ENCODE measurements at regions not wholly inside any gene's neighbourhood (a gene's known extent, or its start where the extent isn't known, plus 50 kb on each side); places are given as distances from the start of the nearest gene placed in this dataset.
"Not testable (repeated sequence)": the region's sequence is repeated elsewhere in the genome, so short reads cannot be mapped to it uniquely, and the experiment has no call there.

GRCh38 chr5:67657055-67657454 lies 460.5 kb upstream of the CD180 start:
- H3K4me3 ChIP-seq (ENCODE audit: low read depth, low read length): no peak overlapping the region

GRCh38 chr5:67652201-67652600 lies 455.6 kb upstream of the CD180 start:
- H3K4me3 ChIP-seq (ENCODE audit: low read depth, low read length): no peak overlapping the region

GRCh38 chr5:67651180-67651579 lies 454.6 kb upstream of the CD180 start:
- no peak overlapping the region for H3K4me3 ChIP-seq (ENCODE audit: low read depth, low read length)

GRCh38 chr5:67648201-67648671 lies 451.6 kb upstream of the CD180 start:
- no peak overlapping the region for H3K4me3 ChIP-seq (ENCODE audit: low read depth, low read length)

GRCh38 chr5:67647772-67648171 lies 451.2 kb upstream of the CD180 start:
- no peak overlapping the region for H3K4me3 ChIP-seq (ENCODE audit: low read depth, low read length)

- H3K4me3 ChIP-seq (ENCODE audit: low read depth, low read length): no peak overlapping the region
Measured at GRCh38 chr5:67644221-67644920, 447.8 kb upstream of the CD180 start.

- no peak overlapping the region for H3K4me3 ChIP-seq (ENCODE audit: low read depth, low read length)
Measured at GRCh38 chr5:67643536-67643935, 446.9 kb upstream of the CD180 start.

- H3K4me3 ChIP-seq (ENCODE audit: low read depth, low read length): no peak overlapping the region
Measured at GRCh38 chr5:67639976-67640375, 443.4 kb upstream of the CD180 start.

- no peak overlapping the region for H3K4me3 ChIP-seq (ENCODE audit: low read depth, low read length)
Measured at GRCh38 chr5:67639313-67639712, 442.7 kb upstream of the CD180 start.

- H3K4me3 ChIP-seq (ENCODE audit: low read depth, low read length): no peak overlapping the region
Measured at GRCh38 chr5:67636850-67637524, 440.4 kb upstream of the CD180 start.

GRCh38 chr5:67636091-67636490 lies 439.5 kb upstream of the CD180 start:
- H3K4me3 ChIP-seq (ENCODE audit: low read depth, low read length): no peak overlapping the region

GRCh38 chr5:67627079-67627478 lies 430.5 kb upstream of the CD180 start:
- H3K4me3 ChIP-seq (ENCODE audit: low read depth, low read length): not testable (repeated sequence)

- H3K4me3 ChIP-seq (ENCODE audit: low read depth, low read length): no peak overlapping the region
Measured at GRCh38 chr5:67623078-67623477, 426.5 kb upstream of the CD180 start.

GRCh38 chr5:67620424-67621397 lies 424.1 kb upstream of the CD180 start:
- no peak overlapping the region for H3K4me3 ChIP-seq (ENCODE audit: low read depth, low read length)

GRCh38 chr5:67619636-67620035 lies 423.0 kb upstream of the CD180 start:
- no peak overlapping the region for H3K4me3 ChIP-seq (ENCODE audit: low read depth, low read length)

GRCh38 chr5:67619235-67619634 lies 422.6 kb upstream of the CD180 start:
- H3K4me3 ChIP-seq (ENCODE audit: low read depth, low read length): no peak overlapping the region

- no peak overlapping the region for H3K4me3 ChIP-seq (ENCODE audit: low read depth, low read length)
Measured at GRCh38 chr5:67617051-67617450, 420.5 kb upstream of the CD180 start.

- H3K4me3 ChIP-seq (ENCODE audit: low read depth, low read length): no peak overlapping the region
Measured at GRCh38 chr5:67612961-67613360, 416.4 kb upstream of the CD180 start.

GRCh38 chr5:67610186-67610912 lies 413.8 kb upstream of the CD180 start:
- no peak overlapping the region for H3K4me3 ChIP-seq (ENCODE audit: low read depth, low read length)

- H3K4me3 ChIP-seq (ENCODE audit: low read depth, low read length): no peak overlapping the region
Measured at GRCh38 chr5:67607958-67608357, 411.4 kb upstream of the CD180 start.

- H3K4me3 ChIP-seq (ENCODE audit: low read depth, low read length): no peak overlapping the region
Measured at GRCh38 chr5:67606586-67606947, 410.0 kb upstream of the CD180 start.
